Gastrocnemius medialis (tissue), 4 donors: ENCODE measurements at regions not wholly inside any gene's neighbourhood (a gene's known extent, or its start where the extent isn't known, plus 50 kb on each side); places are given as distances from the start of the nearest gene placed in this dataset.

Source experiments
- CTCF ChIP-seq, 5 experiments: fragments of 450-650 bp in 3 of 5; fragments of 200-600 bp in 2 of 5; sonication (generic) in 2 of 5; IDR thresholded peaks in 4 of 5; conservative IDR thresholded peaks in 1 of 5; 1 replicate in 4 of 5; 2 replicates in 1 of 5; pipeline ENCODE4 v1.5.1; 2016 to 2019; ENCODE audit warnings: antibody characterized with exemption in 5 of 5, mild to moderate bottlenecking in 3 of 5, moderate library complexity in 3 of 5
- POLR2A ChIP-seq, 2 donors: fragments of 450-650 bp; IDR thresholded peaks; one replicate each; pipeline ENCODE4 v1.6.1; 2017; ENCODE audit warnings: antibody characterized with exemption in 2 of 2, mild to moderate bottlenecking in 2 of 2, moderate library complexity in 2 of 2

- no peak for TF ChIP-seq CTCF (IDR thresholded peaks at IDR 0.05 in 4 of 5, conservative IDR thresholded peaks at IDR 0.05 in 1 of 5)
- no peak for TF ChIP-seq POLR2A (IDR thresholded peaks at IDR 0.05)
Measured at GRCh38 chr5:118126159-118126558, 862.2 kb downstream of the DTWD2 start.
